AG10803 (cell line): ENCODE measurements at regions not wholly inside any gene's neighbourhood (a gene's known extent, or its start where the extent isn't known, plus 50 kb on each side); places are given as distances from the start of the nearest gene placed in this dataset.

Experiments used
- DNase-seq: peaks from one replicate; pipeline ENCODE4 v3.0.0; 2010; ENCODE audit warnings: low read depth
- H3K4me3 ChIP-seq: 2 replicates; pipeline ENCODE4 v1.5.1; 2011; ENCODE audit warnings: mild to moderate bottlenecking, low read length, control low read depth
- TF ChIP-seq, protein P1 (sequence below): conservative IDR thresholded peaks from 2 replicates; pipeline ENCODE4 v1.5.1; 2011; ENCODE audit warnings: mild to moderate bottlenecking, low read length, control low read depth, inconsistent platforms

- TF ChIP-seq, protein P1, sequence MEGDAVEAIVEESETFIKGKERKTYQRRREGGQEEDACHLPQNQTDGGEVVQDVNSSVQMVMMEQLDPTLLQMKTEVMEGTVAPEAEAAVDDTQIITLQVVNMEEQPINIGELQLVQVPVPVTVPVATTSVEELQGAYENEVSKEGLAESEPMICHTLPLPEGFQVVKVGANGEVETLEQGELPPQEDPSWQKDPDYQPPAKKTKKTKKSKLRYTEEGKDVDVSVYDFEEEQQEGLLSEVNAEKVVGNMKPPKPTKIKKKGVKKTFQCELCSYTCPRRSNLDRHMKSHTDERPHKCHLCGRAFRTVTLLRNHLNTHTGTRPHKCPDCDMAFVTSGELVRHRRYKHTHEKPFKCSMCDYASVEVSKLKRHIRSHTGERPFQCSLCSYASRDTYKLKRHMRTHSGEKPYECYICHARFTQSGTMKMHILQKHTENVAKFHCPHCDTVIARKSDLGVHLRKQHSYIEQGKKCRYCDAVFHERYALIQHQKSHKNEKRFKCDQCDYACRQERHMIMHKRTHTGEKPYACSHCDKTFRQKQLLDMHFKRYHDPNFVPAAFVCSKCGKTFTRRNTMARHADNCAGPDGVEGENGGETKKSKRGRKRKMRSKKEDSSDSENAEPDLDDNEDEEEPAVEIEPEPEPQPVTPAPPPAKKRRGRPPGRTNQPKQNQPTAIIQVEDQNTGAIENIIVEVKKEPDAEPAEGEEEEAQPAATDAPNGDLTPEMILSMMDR: no peak
- no peak for DNase-seq
- H3K4me3 ChIP-seq: no peak overlapping the region
These were observed 138.8 kb upstream of the PRR20G start for GRCh38 chr3:127426444-127427153.

GRCh38 chr3:127425505-127426443, 137.9 kb upstream of the PRR20G start:
- TF ChIP-seq, protein P1: no peak
- no peak overlapping the region for H3K4me3 ChIP-seq
- DNase-seq: no peak

DNA sequence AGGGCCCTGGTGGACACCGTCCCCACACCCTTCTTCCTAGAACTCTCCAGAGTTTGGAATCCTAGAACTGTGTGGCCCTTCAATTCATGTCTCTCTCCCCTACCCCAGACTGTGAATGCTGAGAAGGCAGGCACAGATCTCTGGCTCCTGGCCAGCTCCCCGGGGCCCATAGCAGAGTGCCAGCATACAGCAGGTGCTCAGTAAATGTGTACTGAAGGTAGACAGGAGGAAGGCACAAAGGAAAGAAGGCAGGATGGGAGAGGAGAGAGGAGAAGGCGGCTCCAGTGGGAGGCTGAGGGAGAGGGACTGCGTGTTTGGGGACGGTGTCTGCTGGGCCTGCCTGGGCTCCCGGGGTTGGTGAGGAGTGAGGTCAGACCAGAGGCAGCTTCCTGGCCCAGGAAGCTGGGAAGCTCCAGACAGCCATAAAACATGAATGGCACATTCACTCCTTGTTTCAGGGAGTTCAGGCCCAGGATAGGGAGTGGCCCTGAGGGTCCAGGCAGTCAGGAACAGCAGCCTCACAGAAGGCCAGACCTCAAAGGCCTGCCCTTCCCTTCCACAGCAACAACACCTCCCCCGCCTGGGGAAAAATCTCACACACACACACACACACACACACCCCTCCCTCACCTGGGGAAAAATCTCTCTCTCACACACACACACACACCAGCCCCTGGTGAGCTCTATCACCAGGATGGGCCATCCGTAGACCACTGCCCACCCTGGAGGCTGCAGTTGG, 137.1 kb upstream of the PRR20G start:
- TF ChIP-seq, protein P1: no peak
- H3K4me3 ChIP-seq: no peak overlapping the region
- no peak for DNase-seq

GRCh38 chr3:127423856-127424765, 136.3 kb upstream of the PRR20G start:
- no peak for DNase-seq
- TF ChIP-seq, protein P1: no peak
- no peak overlapping the region for H3K4me3 ChIP-seq

DNA sequence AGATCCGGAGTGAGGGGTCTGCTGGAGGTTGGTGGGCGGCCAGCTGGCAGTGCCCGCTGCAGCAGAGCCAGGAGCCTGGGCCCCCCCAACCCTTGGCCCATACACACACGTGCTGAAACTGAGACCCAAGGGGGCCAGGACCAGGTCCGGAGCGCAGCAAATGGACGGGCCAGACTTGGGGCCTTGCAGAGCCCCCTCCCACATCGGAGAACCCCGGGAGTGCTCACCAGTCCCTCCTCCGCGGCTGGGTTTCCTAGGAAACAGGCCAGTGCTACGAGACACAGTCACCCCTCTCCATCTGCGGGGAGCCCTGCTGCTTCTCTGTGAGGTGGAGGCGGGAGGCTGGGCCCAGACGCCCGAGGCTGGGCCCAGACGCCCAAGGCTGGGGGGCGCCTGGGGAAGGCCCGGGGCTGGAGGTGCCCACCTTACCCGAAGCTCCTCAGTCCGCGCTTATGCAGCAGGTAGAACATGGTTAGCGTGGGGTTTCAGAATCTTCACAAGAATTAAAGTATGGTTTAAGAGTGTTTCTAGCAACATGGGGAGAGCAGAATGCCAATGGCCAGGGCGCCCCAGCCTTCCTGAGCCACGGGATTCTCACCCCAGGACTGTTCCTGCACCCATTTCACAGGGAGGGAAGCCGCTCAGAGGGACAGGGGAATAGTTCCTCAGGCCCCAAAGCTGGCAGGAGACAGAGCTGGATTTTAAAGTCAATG, 135.0 kb upstream of the PRR20G start:
- H3K4me3 ChIP-seq: no peak overlapping the region
- no peak for DNase-seq
- TF ChIP-seq, protein P1: no peak
